K562 (cell line): ENCODE measurements at regions not wholly inside any gene's neighbourhood (a gene's known extent, or its start where the extent isn't known, plus 50 kb on each side); places are given as distances from the start of the nearest gene placed in this dataset.

ENCODE experiments used
- ATAC-seq: fragments of 200-7000 bp; cut with Tn5 transposase; 3 replicates; pipeline ENCODE4 v1.9.1; 2020; ENCODE audit warnings: moderate library complexity
- BruUV-seq: library from RNA; stranded (reverse); fragments of 400-500 nt; replicated peaks from 2 replicates; lab custom pipeline; 2021; lab: Mats Ljungman, UMichigan
- CTCF ChIA-PET: fragments of 300-600 bp; formaldehyde crosslinking; extraction: SDS; loops from one replicate; lab custom pipeline; 2021; ENCODE audit warnings: low intra/inter-chr PET ratio; lab: Yijun Ruan, JAX
- POLR2A ChIA-PET: fragments of 300-600, 350-650 bp; sonication (Branson Sonifier 250); formaldehyde crosslinking; extraction: SDS; loops from one replicate; lab custom pipeline; 2021; ENCODE audit warnings: antibody characterized with exemption, inconsistent platforms; lab: Yijun Ruan, JAX
- DNase-seq, 4 experiments: peaks; one replicate each; pipeline versions ENCODE4 v3.0.0 to v3.0.0-alpha.2; 2011 to 2018; ENCODE audit warnings: low spot score in 3 of 4, mixed read lengths in 3 of 4; ENCODE audit errors: extremely low read depth in 1 of 4
- FAIRE-seq: peaks from 2 replicates; lab custom pipeline; 2011; peaks lifted over from hg19 to GRCh38; lab: Jason Lieb, UNC
- H2AFZ ChIP-seq: 2 replicates; pipeline ENCODE4 v1.6.0; 2011; ENCODE audit warnings: low read depth, low read length, control low read depth, inconsistent platforms
- H3K27ac ChIP-seq: fragments of 200-600 bp; 3 replicates; pipeline ENCODE4 v1.8.0; 2011; ENCODE audit warnings: low read depth, mild to moderate bottlenecking, control low read depth, inconsistent platforms, low read length, moderate library complexity, mixed read lengths; ENCODE audit errors: extremely low read depth
- H3K27me3 ChIP-seq, 2 experiments: fragments of 300-600 bp in 1 of 2; 2 replicates in 1 of 2; 3 replicates in 1 of 2; pipeline versions ENCODE4 v1.6.0 to v1.8.0; 2011; ENCODE audit warnings: inconsistent platforms in 2 of 2, low read length in 2 of 2, mild to moderate bottlenecking in 1 of 2, mixed read lengths in 1 of 2, moderate library complexity in 1 of 2; ENCODE audit not compliant: control insufficient read depth in 2 of 2, insufficient read depth in 2 of 2
- H3K36me3 ChIP-seq: fragments of 300-600 bp; 3 replicates; pipeline ENCODE4 v1.8.0; 2011; ENCODE audit warnings: mild to moderate bottlenecking, low read length, inconsistent platforms; ENCODE audit not compliant: control insufficient read depth, insufficient read depth
- H3K4me1 ChIP-seq, 2 experiments: fragments of 200-600 bp in 1 of 2; replicated peaks in 1 of 2; 2 replicates in 1 of 2; 3 replicates in 1 of 2; pipeline versions ENCODE4 v1.5.1 to v1.8.0; 2011; ENCODE audit warnings: inconsistent platforms in 2 of 2, low read length in 2 of 2, mild to moderate bottlenecking in 1 of 2, mixed read lengths in 1 of 2, moderate library complexity in 1 of 2; ENCODE audit not compliant: control insufficient read depth in 2 of 2, insufficient read depth in 2 of 2
- H3K4me2 ChIP-seq: 2 replicates; pipeline ENCODE4 v1.6.1; 2011; ENCODE audit warnings: low read length, control low read depth, inconsistent platforms, mixed read lengths; ENCODE audit not compliant: insufficient read depth
- H3K4me3 ChIP-seq: fragments of 200-600 bp; sonication (generic), shearing (Covaris generic); 2 replicates; pipeline ENCODE4 v1.5.1; 2016; ENCODE audit warnings: control low read depth, inconsistent platforms
- H3K79me2 ChIP-seq: fragments of 200-600 bp; 3 replicates; pipeline ENCODE4 v1.8.0; 2011; ENCODE audit warnings: low read length, inconsistent platforms; ENCODE audit not compliant: control insufficient read depth, insufficient read depth
- H3K9ac ChIP-seq, 2 experiments: 2 replicates each; pipeline versions ENCODE4 v1.6.0 to v1.6.1; 2011; ENCODE audit warnings: low read depth in 2 of 2, low read length in 2 of 2, control low read depth in 1 of 2, inconsistent platforms in 1 of 2, mild to moderate bottlenecking in 1 of 2, mixed read lengths in 1 of 2; ENCODE audit not compliant: insufficient read depth in 1 of 2
- H3K9me1 ChIP-seq: one replicate; pipeline ENCODE4 v1.6.0; 2011; ENCODE audit warnings: inconsistent platforms, mild to moderate bottlenecking, low read length, moderate library complexity; ENCODE audit not compliant: control insufficient read depth, insufficient read depth
- H3K9me3 ChIP-seq: replicated peaks from 2 replicates; pipeline ENCODE4 v1.5.1; 2011; ENCODE audit warnings: low read depth, low read length, inconsistent platforms; ENCODE audit not compliant: control insufficient read depth, insufficient read depth
- H4K20me1 ChIP-seq: replicated peaks from 2 replicates; pipeline ENCODE4 v1.6.1; 2011; ENCODE audit warnings: low read length, inconsistent platforms, mixed read lengths; ENCODE audit not compliant: control insufficient read depth, insufficient read depth
- CBX8 ChIP-seq: fragments of 200-600 bp; sonication (generic); IDR thresholded peaks from 2 replicates; pipeline ENCODE4 v1.6.1; 2012; ENCODE audit warnings: borderline replicate concordance, mixed run types, low read depth, mild to moderate bottlenecking, moderate library complexity, mixed read lengths, low read length, control low read depth, inconsistent platforms; ENCODE audit not compliant: poor library complexity, severe bottlenecking; ENCODE audit errors: extremely low read depth
- CEBPB ChIP-seq: fragments of 450-650 bp; IDR thresholded peaks from 2 replicates; pipeline ENCODE4 v1.6.1; 2016; ENCODE audit warnings: missing genetic modification characterization, missing compliant biosample characterization
- DNMT1 ChIP-seq: fragments of 450-650 bp; IDR thresholded peaks from 2 replicates; pipeline ENCODE4 v1.6.1; 2016; ENCODE audit warnings: antibody characterized with exemption, mild to moderate bottlenecking
- ETS1 ChIP-seq: conservative IDR thresholded peaks from 2 replicates; pipeline ENCODE4 v1.6.1; 2011; ENCODE audit warnings: low read depth, mild to moderate bottlenecking, low read length; ENCODE audit not compliant: control insufficient read depth
- NFRKB ChIP-seq: fragments of 450-650 bp; IDR thresholded peaks from 2 replicates; pipeline ENCODE4 v1.6.1; 2016; ENCODE audit warnings: low read depth
- SMARCA5 ChIP-seq: fragments of 450-650 bp; IDR thresholded peaks from 2 replicates; pipeline ENCODE4 v1.6.1; 2016
- TFE3 ChIP-seq: fragments of 450-650 bp; formaldehyde crosslinking; IDR thresholded peaks from 2 replicates; pipeline ENCODE4 v1.4.0; 2020; ENCODE audit warnings: mild to moderate bottlenecking, mixed read lengths
- ZBTB1 ChIP-seq: sonication (generic); formaldehyde crosslinking; IDR thresholded peaks from 2 replicates; pipeline ENCODE4 v1.8.1; 2023; ENCODE audit warnings: missing genetic modification reagents, low read depth, mild to moderate bottlenecking, borderline replicate concordance
- ZNF282 ChIP-seq: sonication (generic); formaldehyde crosslinking; IDR thresholded peaks from 2 replicates; pipeline ENCODE4 v1.8.1; 2023; ENCODE audit warnings: missing genetic modification reagents
- ZNF347 ChIP-seq: fragments of 450-650 bp; formaldehyde crosslinking; IDR thresholded peaks from 2 replicates; pipeline ENCODE4 v1.4.0; 2020; ENCODE audit warnings: low read depth, mild to moderate bottlenecking, moderate library complexity
- ZNF511 ChIP-seq: sonication (generic); formaldehyde crosslinking; IDR thresholded peaks from 2 replicates; pipeline ENCODE4 v1.8.0; 2022; ENCODE audit warnings: mild to moderate bottlenecking, missing genetic modification reagents
- ZNF830 ChIP-seq: fragments of 250-450 bp; sonication (Bioruptor Pico); IDR thresholded peaks from 2 replicates; pipeline ENCODE4 v1.5.0; 2021; ENCODE audit warnings: mild to moderate bottlenecking
- WGBS: fragments of 100-300 bp; shearing (Covaris generic); methylation state at CpG from one replicate; pipeline ENCODE4 v1.1.6; 2016; ENCODE audit warnings: low coverage, mixed read lengths; ENCODE audit not compliant: insufficient coverage; ENCODE audit errors: missing lambda C conversion rate; 5-methylcytosine and 5-hydroxymethylcytosine counted together
- in situ Hi-C: fragments of 300-500 bp; cut with MboI; formaldehyde crosslinking; loops from 4 replicates; pipeline ENCODE4 v1.15.0; 2018; ENCODE audit warnings: inconsistent platforms, mixed read lengths
- intact Hi-C: fragments of 100-400 bp; cut with micrococcal nuclease; formaldehyde crosslinking; loops from 2 replicates; pipeline ENCODE4 v1.14.2; 2022

GRCh38 chr18:29147944-29148343 lies 971.0 kb upstream of the CDH2 start:
- FAIRE-seq (no peak), DNase-seq (no peak), ATAC-seq (no peak)
- WGBS, result 0% methylated on average over 2 of the region's 2 CpGs
- no peak overlapping the region for H3K4me3 ChIP-seq
- BruUV-seq, result no TSS peak
- intact Hi-C loops, result no loop called here
- no peaks in the 10 kb centered on the region for H3K9me1 ChIP-seq
- ChIA-PET CTCF (no interaction called here), POLR2A (no interaction called here)
- no peak overlapping the region for H3K9ac ChIP-seq
- no peaks in the 10 kb centered on the region for H3K27me3 ChIP-seq
- in situ Hi-C loops, result no loop called here
- H4K20me1 ChIP-seq, result no peaks in the 10 kb centered on the region
- H3K9me3 ChIP-seq, result no peaks in the 10 kb centered on the region
- no peaks in the 10 kb centered on the region for H3K79me2 ChIP-seq
- no peak for TF ChIP-seq ZNF511 (CRISPR knock-in tag)
- no peak for TF ChIP-seq CBX8
- no peak for TF ChIP-seq DNMT1
- TF ChIP-seq ZNF282 (CRISPR knock-in tag), result no peak
- no peak for TF ChIP-seq NFRKB
- no peak for TF ChIP-seq TFE3 (CRISPR knock-in tag)
- TF ChIP-seq ZNF830 (CRISPR knock-in tag), result no peak
- TF ChIP-seq ZBTB1 (CRISPR knock-in tag), result no peak
- TF ChIP-seq ETS1, result no peak
- TF ChIP-seq SMARCA5, result no peak
- TF ChIP-seq CEBPB, result no peak
- no peak for TF ChIP-seq ZNF347 (CRISPR knock-in tag)
- H3K4me2 ChIP-seq, result no peak overlapping the region
- no peaks in the 10 kb centered on the region for H3K36me3 ChIP-seq
- no peak overlapping the region for H3K27ac ChIP-seq
- H2AFZ ChIP-seq, result no peak overlapping the region
- H3K4me1 ChIP-seq, result no peaks in the 10 kb centered on the region
